GM21723 (cell line): ENCODE measurements at regions not wholly inside any gene's neighbourhood (a gene's known extent, or its start where the extent isn't known, plus 50 kb on each side); places are given as distances from the start of the nearest gene placed in this dataset.

Source experiments
- ATAC-seq: cut with Tn5 transposase; IDR thresholded peaks from one replicate; pipeline ENCODE4 v1.9.1; 2021; ENCODE audit warnings: mild to moderate bottlenecking, moderate library complexity; ENCODE audit not compliant: unreplicated experiment

GRCh38 chr7:155883491-155884224 lies 71.4 kb upstream of the SHH start:
- no peak for ATAC-seq

GRCh38 chr7:155882596-155882995 lies 70.3 kb upstream of the SHH start:
- ATAC-seq, result no peak

- no peak for ATAC-seq
Measured at GRCh38 chr7:155881471-155882350, 69.4 kb upstream of the SHH start.

DNA sequence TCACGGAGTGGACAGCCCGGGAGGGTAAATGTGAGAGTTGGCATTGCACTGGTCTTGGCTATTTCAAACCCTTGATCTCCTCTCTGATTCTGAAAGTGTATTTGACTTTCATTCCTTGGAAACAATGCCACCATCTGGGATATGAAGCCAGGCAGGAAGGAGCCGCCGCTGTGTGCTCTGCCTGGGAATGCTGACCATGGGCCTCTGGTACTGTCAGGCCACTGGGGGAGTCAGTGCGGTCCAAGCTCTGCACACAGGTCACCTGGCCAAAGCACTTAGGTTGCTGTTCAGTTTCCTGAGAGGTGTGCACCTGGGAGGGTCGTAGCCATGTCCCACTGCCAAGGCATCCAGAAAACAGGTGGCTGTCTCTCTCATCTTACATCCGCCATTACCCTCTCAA lies 68.5 kb upstream of the SHH start:
- no peak for ATAC-seq

GRCh38 chr7:155879592-155879991 lies 67.3 kb upstream of the SHH start:
- ATAC-seq, result no peak

DNA sequence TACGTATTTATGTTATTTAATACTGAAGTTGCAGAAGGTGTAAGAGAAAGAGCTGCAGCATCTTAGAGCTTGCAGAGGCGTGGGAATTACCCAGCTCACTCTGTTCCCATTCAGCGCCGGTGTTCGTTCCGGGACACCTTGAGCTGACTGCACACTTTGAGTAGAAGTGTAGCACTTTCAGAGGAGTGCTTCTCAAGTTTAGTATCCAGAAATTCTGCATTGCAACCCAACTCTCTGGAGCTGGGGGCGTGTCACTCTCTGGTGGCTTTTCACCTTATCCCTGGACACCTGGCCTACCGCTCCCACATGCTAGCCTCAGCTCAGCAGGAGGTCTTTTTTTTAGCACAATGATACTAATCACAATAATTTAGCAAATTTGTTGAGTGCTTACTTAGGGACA lies 66.4 kb upstream of the SHH start:
- ATAC-seq, result no peak

DNA sequence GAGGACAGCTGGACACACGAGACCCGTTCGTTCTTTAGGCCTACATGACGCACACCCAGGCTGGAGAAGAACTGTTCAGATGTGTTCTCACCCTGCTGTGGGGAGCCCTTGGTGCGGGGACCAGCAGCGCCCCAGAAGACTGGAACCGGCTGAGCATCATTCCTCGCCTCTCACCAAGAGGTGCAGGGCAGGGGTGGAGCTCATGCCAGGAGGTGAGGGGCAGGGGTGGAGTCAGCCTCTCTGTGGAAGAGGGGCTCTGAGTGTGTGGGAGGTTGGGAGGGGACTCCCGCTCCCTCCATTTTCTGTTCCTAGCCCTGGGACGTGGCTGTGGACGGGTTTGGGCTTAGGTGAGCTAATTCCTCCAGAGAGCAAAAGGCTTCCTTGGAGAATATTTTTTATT lies 66.0 kb upstream of the SHH start:
- ATAC-seq, result no peak

DNA sequence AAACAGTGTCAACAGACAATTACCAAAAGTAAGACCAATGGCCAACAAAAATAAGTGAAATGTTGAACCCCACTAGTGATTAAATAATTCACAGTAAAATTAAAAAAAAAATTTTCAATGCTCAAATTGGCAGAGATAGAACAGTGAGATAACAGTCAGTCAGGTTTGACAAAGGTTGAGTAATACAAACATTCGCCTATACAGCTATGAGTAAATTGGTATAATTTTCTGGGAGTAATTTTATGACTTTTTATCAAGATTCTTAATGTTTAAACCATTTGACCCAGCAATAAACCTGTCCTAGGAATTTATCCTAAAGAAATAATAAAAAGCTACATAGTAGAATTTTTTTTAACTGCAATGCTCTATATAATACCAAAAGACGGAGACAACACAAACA lies 64.9 kb upstream of the SHH start:
- no peak for ATAC-seq

- ATAC-seq, result no peak
Measured at GRCh38 chr7:155874411-155874810, 62.1 kb upstream of the SHH start.

DNA sequence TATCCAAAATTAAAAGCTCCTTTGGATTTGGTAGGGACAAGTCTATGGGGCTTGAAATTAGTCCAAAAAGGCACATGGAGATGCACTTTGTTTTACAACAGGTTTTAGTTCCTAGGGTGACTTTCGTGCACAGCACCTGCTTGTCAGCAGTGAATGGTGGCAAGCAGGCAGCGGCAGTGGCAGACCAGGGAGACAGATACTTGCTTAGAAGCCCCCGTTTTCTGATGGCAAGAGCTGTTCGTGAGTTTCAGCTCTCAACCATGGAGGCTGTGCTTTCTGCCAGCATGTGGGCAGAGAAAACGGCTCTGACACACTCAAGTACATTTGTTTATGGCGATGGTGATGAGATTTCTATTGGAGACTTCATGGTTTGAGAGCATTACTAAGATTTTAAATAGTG lies 61.7 kb upstream of the SHH start:
- ATAC-seq, result no peak

DNA sequence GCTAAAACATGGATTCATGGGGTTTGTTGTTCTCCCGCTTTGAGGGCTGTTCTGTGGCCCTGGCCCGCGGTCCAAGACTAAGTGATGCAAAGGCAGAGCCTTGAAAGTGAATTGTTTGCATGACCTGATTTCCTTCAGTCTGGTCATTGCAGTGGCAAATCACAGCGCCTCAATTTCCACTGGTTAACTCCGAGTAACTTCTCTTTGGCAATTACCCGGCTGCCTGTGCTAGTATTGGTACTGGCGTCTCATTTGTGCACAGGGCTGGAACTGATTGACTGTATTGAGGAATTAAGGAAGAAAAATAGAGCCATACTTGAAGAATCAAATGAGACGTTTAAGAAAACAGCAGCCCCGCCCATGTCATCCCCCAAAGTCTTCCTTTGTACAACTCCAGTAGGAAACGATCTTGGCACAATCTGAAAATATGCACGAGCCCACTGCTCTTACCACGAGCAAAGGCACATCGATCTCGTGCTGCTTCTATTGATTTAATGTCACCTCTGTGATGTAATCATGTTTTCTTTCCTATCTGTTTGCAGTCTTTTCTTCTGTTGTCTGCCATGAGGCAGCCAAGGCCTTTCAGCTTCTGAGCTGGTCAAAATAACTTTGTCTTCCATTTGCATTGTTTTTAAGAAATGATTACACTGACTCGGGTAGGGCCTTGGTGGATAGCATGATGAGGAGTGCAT lies 60.6 kb upstream of the SHH start:
- no peak for ATAC-seq

DNA sequence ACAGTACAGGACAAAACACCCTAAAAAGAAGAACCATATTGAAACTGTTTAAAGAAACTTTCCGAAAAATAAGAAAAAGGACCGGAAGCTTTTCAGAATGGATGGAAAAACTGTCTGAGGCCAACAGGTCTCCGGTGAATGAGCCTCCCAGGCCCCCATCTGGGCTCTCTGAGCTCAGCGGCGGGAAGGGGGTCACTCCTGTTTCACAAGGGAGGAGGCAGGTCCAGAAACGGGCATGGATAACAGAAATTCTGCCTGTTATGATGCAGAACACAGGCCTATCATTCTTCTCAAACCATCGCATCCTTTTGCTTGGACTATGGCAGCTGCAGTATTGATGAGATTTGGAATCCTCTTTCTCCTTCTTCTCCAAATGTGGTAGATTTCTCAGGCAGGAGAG lies 58.9 kb upstream of the SHH start:
- ATAC-seq, result no peak

DNA sequence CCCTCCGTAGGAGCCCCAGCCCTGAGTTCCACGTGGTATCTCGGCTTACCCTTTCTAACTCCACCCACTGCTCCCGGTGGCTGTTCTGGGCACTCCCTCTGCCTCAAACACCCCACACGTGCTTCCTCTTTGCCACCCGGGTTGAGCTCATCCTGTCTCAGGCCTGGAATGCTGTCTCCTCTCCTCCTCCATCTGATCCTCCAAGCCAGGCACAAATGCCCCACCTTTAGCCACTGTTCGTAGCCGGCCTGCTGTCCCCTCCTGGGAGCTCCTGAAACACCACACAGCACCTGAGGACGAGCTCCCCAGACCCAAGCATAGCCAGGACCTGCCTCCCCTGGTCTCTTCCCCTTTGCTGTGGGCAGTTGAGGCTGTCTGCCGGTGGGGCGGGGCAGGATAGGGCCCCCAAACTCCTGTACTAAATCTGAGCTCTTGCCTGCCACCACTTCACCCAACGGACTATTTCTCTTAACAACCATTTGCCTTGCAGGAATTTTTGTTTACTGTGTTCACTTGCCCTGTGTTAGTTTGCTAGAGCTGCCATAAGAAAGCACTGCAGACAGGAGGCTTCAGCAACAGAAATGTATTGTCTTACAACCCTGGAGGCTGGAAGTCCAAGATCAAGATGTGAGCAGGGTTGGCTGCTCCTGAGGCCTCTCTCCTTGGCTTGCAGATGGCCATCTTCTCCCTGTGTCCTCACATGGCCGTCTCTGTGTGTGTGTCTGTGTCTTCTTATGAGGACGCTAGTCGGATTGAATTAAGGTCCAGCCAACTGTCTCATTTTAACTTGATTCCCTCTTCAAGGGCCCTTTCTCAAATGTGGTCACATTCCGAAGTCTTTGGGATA lies 58.3 kb upstream of the SHH start:
- no peak for ATAC-seq

GRCh38 chr7:155869784-155870076 lies 57.5 kb upstream of the SHH start:
- ATAC-seq, result no peak

- ATAC-seq, result no peak
Measured at GRCh38 chr7:155868955-155869783, 56.9 kb upstream of the SHH start.

GRCh38 chr7:155867734-155868400 lies 55.6 kb upstream of the SHH start:
- ATAC-seq, result no peak

DNA sequence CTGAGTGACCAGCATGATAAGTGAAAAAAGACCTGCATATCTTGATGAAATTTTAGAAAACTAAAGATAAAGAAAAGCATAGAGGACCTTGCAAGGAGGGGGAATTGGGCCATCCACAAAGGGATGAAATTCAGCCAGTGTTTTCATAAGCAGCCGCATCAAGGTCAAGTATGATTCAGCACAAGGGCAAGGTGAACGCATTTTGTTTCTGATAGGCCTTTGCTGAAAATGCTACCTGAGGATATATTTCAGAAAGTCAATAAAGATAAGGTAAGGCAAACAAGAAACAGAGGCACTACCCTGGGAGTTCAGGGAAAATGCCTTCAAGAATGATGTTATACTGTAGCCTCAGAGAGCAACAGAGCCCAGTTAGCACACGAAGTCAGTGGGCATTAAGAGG lies 55.0 kb upstream of the SHH start:
- no peak for ATAC-seq

- ATAC-seq, result no peak
Measured at GRCh38 chr7:155865830-155866525, 53.7 kb upstream of the SHH start.
